Right cardiac atrium (tissue), 5 donors: ENCODE measurements at regions not wholly inside any gene's neighbourhood (a gene's known extent, or its start where the extent isn't known, plus 50 kb on each side); places are given as distances from the start of the nearest gene placed in this dataset.

ENCODE experiments used
- ATAC-seq, 2 donors: fragments of 200-7000 bp; cut with Tn5 transposase; one replicate each; pipeline versions ENCODE4 v1.8.0 to v1.9.1; 2020; ENCODE audit warnings: moderate library complexity in 2 of 2, mild to moderate bottlenecking in 1 of 2
- DNase-seq, 3 donors: peaks; one replicate each; pipeline ENCODE4 v3.0.0-alpha.2; 2020
- H3K27ac ChIP-seq: one replicate; pipeline ENCODE4 v1.5.1; 2013; ENCODE audit warnings: mild to moderate bottlenecking, low read length, control low read depth, moderate library complexity
- H3K27me3 ChIP-seq: one replicate; pipeline ENCODE4 v1.6.1; 2013; ENCODE audit not compliant: control insufficient read depth, insufficient read depth
- H3K4me1 ChIP-seq: one replicate; pipeline ENCODE4 v1.6.1; 2013; ENCODE audit warnings: low read length; ENCODE audit not compliant: control insufficient read depth, insufficient read depth
- H3K4me3 ChIP-seq: one replicate; pipeline ENCODE4 v1.5.1; 2013; ENCODE audit warnings: low read length, control low read depth
- H3K9me3 ChIP-seq: one replicate; pipeline ENCODE4 v1.6.1; 2013; ENCODE audit warnings: low read length; ENCODE audit not compliant: control insufficient read depth
- WGBS: extraction: QIAGEN DNeasy Blood & Tissue Kit; methylation state at CpG from one replicate; pipeline ENCODE4 v1.1.7; 2013; 5-methylcytosine and 5-hydroxymethylcytosine counted together
- intact Hi-C, 4 donors: fragments of 100-400 bp; cut with DNase I; formaldehyde crosslinking; loops; one replicate each; pipeline versions ENCODE4 v1.11.0 to v1.14.0; 2022 to 2023
- donor health status: healthy with polysubstance abuse.
- donor health status: DM: no; HTN: yes; CAD: no.
- donor health status: DM: no; HTN: no; CAD: no.
- donor health status: DM: no; HTN: yes; CAD: no; lungs with severe emphysema.
- donor health status: DM: yes; HTN: yes; CAD: no.

DNA sequence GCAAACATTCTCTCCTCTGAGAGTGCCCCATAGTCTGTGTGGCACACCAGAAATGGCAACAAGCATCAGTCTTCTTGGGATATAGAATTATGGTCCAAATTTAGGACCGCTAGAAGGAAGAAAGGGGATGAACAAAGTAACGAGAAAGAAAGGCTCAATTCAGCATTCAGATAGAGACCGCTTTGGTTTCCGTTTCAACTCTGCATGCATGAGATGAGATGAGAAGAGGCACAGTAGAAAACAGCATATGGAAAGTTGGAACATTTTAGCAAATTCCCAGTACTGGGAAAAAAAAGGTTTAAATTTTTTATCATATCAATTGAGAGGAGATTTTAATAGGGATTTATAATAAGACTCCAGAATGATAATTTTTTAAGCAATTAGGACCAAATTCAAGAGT is 595.5 kb upstream of the CHRM3 start:
- DNase-seq (no peak), ATAC-seq (no peak)
- intact Hi-C loops, result no loop called here
- H3K4me1 ChIP-seq, result no peaks in the 10 kb centered on the region
- no peaks in the 10 kb centered on the region for H3K27me3 ChIP-seq
- H3K27ac ChIP-seq, result no peak overlapping the region
- WGBS, result 79% methylated on average over 4 of the region's 4 CpGs
- H3K9me3 ChIP-seq, result no peaks in the 10 kb centered on the region
- H3K4me3 ChIP-seq, result no peak overlapping the region

DNA sequence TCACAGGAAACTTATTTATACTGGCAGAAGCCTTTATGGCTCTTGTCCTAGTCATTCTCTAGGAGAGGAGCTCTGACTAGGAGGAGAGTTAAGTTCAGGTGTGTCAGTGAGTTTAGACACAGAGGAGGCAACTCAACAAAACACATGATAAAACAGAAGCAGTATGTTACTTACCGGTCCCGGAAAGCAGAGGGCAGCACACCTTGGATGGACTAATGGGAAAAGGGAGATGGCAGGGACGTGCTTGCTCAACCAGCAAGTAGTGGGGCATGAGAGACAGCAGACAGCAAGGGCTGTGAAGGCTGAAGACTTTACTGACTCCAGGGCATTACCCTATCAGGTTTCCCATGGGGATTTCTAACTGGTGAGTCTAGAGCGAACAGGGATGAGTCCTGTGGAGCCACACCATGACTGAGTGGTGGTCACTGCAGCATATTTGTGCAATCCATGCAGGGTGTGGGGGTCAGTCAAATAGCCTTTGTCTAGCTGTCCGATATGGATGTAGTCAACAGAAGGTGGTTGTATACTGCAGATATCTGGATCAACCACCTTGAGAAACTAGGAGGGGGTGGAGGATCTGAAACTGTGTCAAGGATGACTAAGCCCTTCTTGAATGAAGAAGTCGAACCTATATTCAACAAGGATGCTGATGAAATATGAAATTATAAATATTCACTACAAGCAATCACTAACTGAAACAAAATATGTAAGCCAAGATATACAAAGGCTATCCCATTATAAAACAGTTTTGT is 596.3 kb upstream of the CHRM3 start:
- DNase-seq, result no peak
- Histone ChIP-seq H3K27me3 (no peaks in the 10 kb centered on the region), H3K4me3 (no peak overlapping the region), H3K9me3 (no peaks in the 10 kb centered on the region), H3K4me1 (no peaks in the 10 kb centered on the region), H3K27ac (no peak overlapping the region)
- intact Hi-C loops, result no loop called here
- 77% methylated on average over 6 of the region's 6 CpGs for WGBS
- no peak for ATAC-seq

DNA sequence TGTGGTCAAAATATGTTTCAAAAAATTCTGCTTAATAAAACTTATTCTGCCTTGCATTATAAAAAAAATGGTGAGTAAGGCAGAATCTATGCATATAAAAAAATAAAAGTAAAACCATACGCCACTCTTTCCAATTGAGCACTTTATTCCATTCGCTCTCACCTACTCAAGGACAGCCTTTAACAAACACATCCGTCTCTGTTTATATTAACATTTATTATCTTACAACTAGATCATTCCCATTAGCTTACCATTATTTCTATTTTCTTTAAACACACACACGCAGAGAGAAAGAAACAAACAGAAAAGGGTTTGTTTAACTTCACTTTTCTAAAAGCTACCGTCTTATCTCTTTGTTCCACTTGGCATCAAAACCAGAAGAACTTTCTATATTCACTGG is 598.9 kb upstream of the CHRM3 start:
- Histone ChIP-seq H3K27me3 (no peaks in the 10 kb centered on the region), H3K27ac (no peak overlapping the region), H3K4me1 (no peaks in the 10 kb centered on the region), H3K4me3 (no peak overlapping the region), H3K9me3 (no peaks in the 10 kb centered on the region)
- WGBS, result 50% methylated on average over 5 of the region's 5 CpGs
- ATAC-seq (no peak), DNase-seq (no peak)
- intact Hi-C loops, result no loop called here

DNA sequence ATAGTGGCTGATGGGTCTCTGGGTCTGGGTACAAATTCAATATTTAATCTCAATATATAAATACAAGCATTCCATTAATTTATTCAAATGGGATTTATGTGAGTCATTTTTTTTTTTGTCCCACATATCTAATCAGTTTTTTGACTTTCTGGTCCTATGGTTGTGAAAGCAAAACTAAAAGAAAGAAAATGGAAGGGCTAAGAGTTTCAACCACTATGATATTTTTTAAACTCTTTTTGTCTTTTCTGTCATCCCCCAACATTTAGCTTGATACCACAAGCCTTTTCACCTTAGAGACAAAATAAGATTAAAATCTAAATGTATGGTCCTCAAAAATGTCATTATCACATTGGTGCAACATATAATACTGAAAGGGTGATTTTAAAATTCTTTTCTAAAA is 602.7 kb upstream of the CHRM3 start:
- intact Hi-C loops, result no loop called here
- Histone ChIP-seq H3K27ac (no peak overlapping the region), H3K9me3 (no peaks in the 10 kb centered on the region), H3K4me1 (no peaks in the 10 kb centered on the region), H3K27me3 (no peaks in the 10 kb centered on the region), H3K4me3 (no peak overlapping the region)
- ATAC-seq (no peak), DNase-seq (no peak)

DNA sequence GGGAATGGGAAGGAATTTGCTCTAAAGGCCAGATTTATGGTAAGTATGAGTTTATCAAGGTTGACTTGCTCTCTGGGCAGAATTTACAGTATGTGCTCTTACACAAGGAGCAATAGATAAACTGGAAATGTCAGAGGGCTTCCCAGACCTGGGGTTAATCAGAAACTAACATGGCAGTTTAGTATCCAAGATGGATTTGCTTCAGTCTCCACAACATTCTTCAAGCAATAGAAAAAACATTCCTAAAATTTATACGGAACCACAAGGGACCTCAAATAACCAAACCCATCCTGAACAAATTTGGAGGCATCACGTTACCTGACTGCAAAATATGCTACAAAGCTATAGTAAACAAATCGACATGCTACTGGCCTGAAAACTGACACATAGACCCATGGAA is 606.7 kb upstream of the CHRM3 start:
- Histone ChIP-seq H3K4me1 (no peaks in the 10 kb centered on the region), H3K27ac (no peak overlapping the region), H3K9me3 (no peaks in the 10 kb centered on the region), H3K4me3 (no peak overlapping the region), H3K27me3 (no peaks in the 10 kb centered on the region)
- intact Hi-C loops, result no loop called here
- 76% methylated on average over 3 of the region's 3 CpGs for WGBS
- DNase-seq (no peak), ATAC-seq (no peak)

DNA sequence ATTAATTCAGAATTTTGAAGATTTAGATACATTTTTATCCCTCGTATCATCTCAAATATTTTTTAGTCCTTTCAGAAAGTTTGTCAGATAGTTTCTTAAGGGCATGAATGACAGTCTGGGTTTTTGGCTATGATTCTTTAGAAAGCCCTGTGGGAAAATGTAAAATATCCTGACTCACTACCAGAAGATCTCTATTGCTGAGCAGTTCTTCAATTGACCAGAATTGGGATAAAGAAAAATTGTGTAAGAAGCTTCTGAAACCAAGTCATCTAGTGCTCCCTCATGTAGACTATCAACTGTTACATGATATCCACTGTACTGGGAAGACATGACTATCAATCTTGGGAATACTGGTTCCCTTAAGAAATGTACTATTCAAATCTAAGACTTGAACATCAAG is 608.3 kb upstream of the CHRM3 start:
- Histone ChIP-seq H3K4me3 (no peak overlapping the region), H3K27ac (no peak overlapping the region), H3K27me3 (no peaks in the 10 kb centered on the region), H3K4me1 (no peaks in the 10 kb centered on the region), H3K9me3 (no peaks in the 10 kb centered on the region)
- intact Hi-C loops, result no loop called here
- 85% methylated on average over 1 of the region's 1 CpG for WGBS
- DNase-seq (no peak), ATAC-seq (no peak)

DNA sequence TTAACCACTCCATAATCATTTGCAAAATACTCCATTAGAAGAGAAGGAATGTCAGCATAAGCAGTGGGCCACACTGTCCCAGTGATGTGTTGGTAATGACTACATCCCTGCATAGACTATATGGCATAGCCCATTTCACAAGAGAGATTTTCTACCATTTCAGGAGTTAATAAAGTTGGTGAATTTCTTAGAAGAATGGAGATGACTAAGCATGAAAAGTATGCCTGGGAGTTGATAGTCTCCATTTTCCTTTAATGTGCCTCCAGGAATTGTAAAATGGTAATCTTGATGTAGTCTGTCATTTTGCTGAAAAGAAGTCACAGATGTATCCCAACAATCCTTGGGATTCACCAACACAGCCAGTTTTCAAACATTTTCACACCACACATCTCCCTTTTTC is 608.8 kb upstream of the CHRM3 start:
- intact Hi-C loops, result no loop called here
- Histone ChIP-seq H3K4me1 (no peaks in the 10 kb centered on the region), H3K27me3 (no peaks in the 10 kb centered on the region), H3K9me3 (no peaks in the 10 kb centered on the region), H3K4me3 (no peak overlapping the region), H3K27ac (no peak overlapping the region)
- no peak for ATAC-seq
- no peak for DNase-seq

DNA sequence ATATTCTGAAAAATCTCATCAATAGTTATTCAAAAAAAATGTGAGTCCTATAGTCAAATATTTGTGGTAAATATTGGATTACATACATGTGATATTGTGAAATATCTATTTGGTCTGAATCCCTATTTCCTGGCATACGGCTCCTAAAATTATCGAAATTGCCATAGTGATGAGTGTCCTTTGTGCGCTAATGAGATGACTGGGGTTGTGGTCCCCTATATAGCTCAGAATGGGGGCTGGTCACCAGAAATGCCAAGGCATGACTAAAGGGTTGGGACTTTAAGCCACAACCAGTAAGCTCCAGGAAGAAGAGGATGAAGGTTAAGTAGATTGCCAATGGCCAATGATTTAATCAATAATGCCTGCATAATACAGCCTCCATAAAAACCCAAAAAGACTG is 610.2 kb upstream of the CHRM3 start:
- ATAC-seq (no peak), DNase-seq (no peak)
- no peaks in the 10 kb centered on the region for H3K4me1 ChIP-seq
- H3K27me3 ChIP-seq, result no peaks in the 10 kb centered on the region
- no peak overlapping the region for H3K4me3 ChIP-seq
- H3K9me3 ChIP-seq, result no peaks in the 10 kb centered on the region
- intact Hi-C loops, result no loop called here
- 88% methylated on average over 3 of the region's 3 CpGs for WGBS
- H3K27ac ChIP-seq, result no peak overlapping the region

DNA sequence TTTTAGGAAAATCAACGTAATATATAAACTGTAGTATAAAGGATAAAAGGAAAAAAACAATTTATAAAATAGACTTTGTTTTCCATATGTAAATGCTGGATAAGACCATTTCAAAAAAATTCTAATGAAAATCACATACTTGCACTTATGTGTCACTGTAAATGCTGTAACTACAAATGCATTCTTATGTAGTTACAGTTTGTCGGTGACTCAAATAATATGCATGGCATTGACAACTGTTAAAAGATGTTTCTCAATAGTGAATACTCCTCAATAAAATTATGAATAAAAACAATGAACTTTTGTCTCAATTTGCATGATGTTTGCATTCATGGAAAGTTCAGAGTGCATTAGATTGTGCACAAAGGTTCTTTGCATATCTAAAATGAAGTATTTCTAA is 614.0 kb upstream of the CHRM3 start:
- 84% methylated on average over 2 of the region's 2 CpGs for WGBS
- Histone ChIP-seq H3K27me3 (no peaks in the 10 kb centered on the region), H3K4me1 (no peaks in the 10 kb centered on the region), H3K9me3 (no peaks in the 10 kb centered on the region), H3K4me3 (no peak overlapping the region), H3K27ac (no peak overlapping the region)
- no peak for DNase-seq
- intact Hi-C loops, result no loop called here
- ATAC-seq, result no peak

DNA sequence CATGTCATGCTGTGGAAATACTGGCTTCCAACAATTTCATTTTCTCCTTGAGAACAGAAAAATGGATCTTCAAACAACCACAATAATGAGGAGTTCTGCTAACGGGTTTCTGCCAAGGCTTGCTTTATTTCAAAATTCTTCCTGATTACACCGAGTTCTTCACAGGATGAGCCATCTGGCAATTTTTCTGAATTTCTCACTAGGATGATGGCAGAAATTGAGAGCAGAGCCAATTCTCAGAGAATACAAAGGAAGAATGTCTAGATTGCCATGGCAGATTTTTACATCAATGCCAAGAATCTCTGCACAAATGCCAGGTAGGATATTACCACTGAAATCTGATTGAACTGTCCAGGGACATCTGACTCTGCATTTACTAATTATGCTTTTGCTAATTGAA is 619.0 kb upstream of the CHRM3 start:
- intact Hi-C loops, result no loop called here
- Histone ChIP-seq H3K4me1 (no peaks in the 10 kb centered on the region), H3K27ac (no peak overlapping the region), H3K27me3 (no peaks in the 10 kb centered on the region), H3K4me3 (no peak overlapping the region), H3K9me3 (no peaks in the 10 kb centered on the region)
- 73% methylated on average over 2 of the region's 2 CpGs for WGBS
- ATAC-seq, result no peak
- DNase-seq, result no peak

DNA sequence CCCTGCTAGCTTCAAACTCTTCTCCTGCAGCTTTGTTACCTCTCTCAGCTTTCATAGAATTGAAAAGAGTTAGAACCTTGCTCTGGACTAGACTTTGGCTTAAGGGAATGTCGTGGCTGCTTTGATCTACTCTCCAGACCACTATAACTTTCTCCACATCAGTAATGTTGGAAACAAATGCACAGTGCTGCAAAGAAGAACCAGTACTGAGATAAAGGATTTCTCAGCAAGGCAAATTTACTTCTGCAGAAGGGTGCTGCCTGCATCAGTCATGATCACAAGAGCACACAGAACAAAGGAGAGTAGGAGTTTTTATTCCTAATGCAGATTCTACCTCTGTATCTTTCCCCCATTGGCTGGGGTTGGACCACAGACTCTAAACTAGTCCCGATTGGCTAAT is 621.6 kb upstream of the CHRM3 start:
- intact Hi-C loops, result no loop called here
- no peak for DNase-seq
- ATAC-seq, result no peak
- Histone ChIP-seq H3K4me3 (no peak overlapping the region), H3K27ac (no peak overlapping the region), H3K9me3 (no peaks in the 10 kb centered on the region), H3K27me3 (no peaks in the 10 kb centered on the region), H3K4me1 (no peaks in the 10 kb centered on the region)
- WGBS, result 76% methylated on average over 2 of the region's 2 CpGs

DNA sequence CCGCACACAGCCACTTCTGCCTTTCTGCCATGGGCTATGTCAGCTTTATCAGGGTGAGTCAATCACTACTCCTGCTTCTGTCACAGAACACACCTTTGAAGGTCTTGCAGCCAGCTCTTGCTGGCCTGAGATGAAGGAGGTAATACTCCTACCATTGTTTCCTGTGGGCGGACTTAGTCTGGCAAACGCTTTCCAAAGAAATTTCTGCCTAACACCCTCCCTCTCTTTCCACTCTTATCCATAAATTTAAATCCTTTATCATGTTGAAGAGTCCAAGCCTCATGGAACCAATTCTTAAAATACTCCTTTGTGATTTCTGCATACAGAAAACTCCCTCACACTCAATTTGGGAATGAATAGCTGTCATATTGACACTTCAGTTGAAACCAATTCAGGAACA is 633.1 kb upstream of the CHRM3 start:
- no peak overlapping the region for H3K27ac ChIP-seq
- H3K27me3 ChIP-seq, result no peaks in the 10 kb centered on the region
- no peak overlapping the region for H3K4me3 ChIP-seq
- DNase-seq (no peak), ATAC-seq (no peak)
- H3K4me1 ChIP-seq, result no peaks in the 10 kb centered on the region
- intact Hi-C loops, result no loop called here
- no peaks in the 10 kb centered on the region for H3K9me3 ChIP-seq
- 76% methylated on average over 3 of the region's 3 CpGs for WGBS
